Spleen (tissue), 7 donors: ENCODE measurements at regions not wholly inside any gene's neighbourhood (a gene's known extent, or its start where the extent isn't known, plus 50 kb on each side); places are given as distances from the start of the nearest gene placed in this dataset.

ENCODE experiments used
- CTCF ChIP-seq, 11 experiments: fragments of 200-600 bp in 7 of 11; fragments of 450-650 bp in 4 of 11; sonication (generic) in 4 of 11; IDR thresholded peaks in 8 of 11; conservative IDR thresholded peaks in 3 of 11; 1 replicate in 7 of 11; 2 replicates in 4 of 11; pipeline versions ENCODE4 v1.4.0 to v1.8.0; 2016 to 2021; ENCODE audit warnings: antibody characterized with exemption in 11 of 11, inconsistent platforms in 4 of 11, mild to moderate bottlenecking in 1 of 11
- POLR2A ChIP-seq, 3 donors: fragments of 450-650 bp; IDR thresholded peaks; one replicate each; pipeline ENCODE4 v1.5.1; 2017; ENCODE audit warnings: antibody characterized with exemption in 3 of 3, mild to moderate bottlenecking in 1 of 3
- donor health status: DM: no; HTN: no; CAD: no; lungs with moderate emphysema.
- donor health status: DM: no; HTN: no; CAD: no.
- donor health status: DM: no; HTN: no; CAD: no.

- no peak for TF ChIP-seq CTCF (IDR thresholded peaks at IDR 0.05 in 8 of 11, conservative IDR thresholded peaks at IDR 0.05 in 3 of 11)
- TF ChIP-seq POLR2A (IDR thresholded peaks at IDR 0.05): no peak
Observed at GRCh38 chr13:59424661-59425060, 739.1 kb downstream of the DIAPH3 start.
